Mammary epithelial cell (primary cell): ENCODE measurements at regions not wholly inside any gene's neighbourhood (a gene's known extent, or its start where the extent isn't known, plus 50 kb on each side); places are given as distances from the start of the nearest gene placed in this dataset.
"Not testable (repeated sequence)": the region's sequence is repeated elsewhere in the genome, so short reads cannot be mapped to it uniquely, and the experiment has no call there.

ENCODE experiments used
- CTCF ChIP-seq, 2 donors: IDR thresholded peaks in 1 of 2; conservative IDR thresholded peaks in 1 of 2; 2 replicates each; pipeline ENCODE4 v1.5.1; 2011 to 2012; ENCODE audit warnings: inconsistent platforms in 2 of 2, low read length in 2 of 2, mild to moderate bottlenecking in 2 of 2, control low read depth in 1 of 2, low read depth in 1 of 2; ENCODE audit not compliant: insufficient read depth in 1 of 2; ENCODE audit errors: extremely low read depth in 1 of 2
- EZH2 ChIP-seq: IDR thresholded peaks from 2 replicates; pipeline ENCODE4 v1.6.1; 2012; ENCODE audit warnings: low read length, inconsistent platforms, borderline replicate concordance

DNA sequence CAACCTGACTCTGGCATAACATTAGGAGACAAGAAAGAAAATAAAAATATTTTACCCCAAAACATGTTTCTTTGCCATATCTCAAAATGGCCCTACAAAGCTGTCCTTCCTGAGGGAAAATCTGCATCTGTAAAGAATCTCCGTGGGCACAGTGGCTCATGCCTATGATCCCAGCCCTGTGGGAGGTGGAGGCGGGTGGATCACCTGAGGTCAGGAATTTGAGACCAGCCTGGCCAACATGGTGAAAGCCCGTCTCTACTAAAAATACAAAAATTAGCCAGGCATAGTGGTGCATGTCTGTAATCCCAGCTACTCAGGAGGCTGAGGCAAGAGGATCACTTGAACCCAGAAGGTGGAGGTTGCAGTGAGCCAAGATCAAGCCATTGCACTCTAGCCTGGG is 105.8 kb downstream of the FAM217A start:
- not testable (repeated sequence) for TF ChIP-seq CTCF (conservative IDR thresholded peaks at IDR 0.05 in 1 of 2, IDR thresholded peaks at IDR 0.05 in 1 of 2; ENCODE audit: extremely low read depth in 1 of 2, insufficient read depth in 1 of 2, low read depth in 1 of 2, low read length in 2 of 2); EZH2
